DMS53 treated with DMSO at 0.1 percent for 48 hours (cell line): ENCODE measurements at regions not wholly inside any gene's neighbourhood (a gene's known extent, or its start where the extent isn't known, plus 50 kb on each side); places are given as distances from the start of the nearest gene placed in this dataset.

Experiments
- DNase-seq: peaks from one replicate; lab custom pipeline; 2025; ENCODE audit not compliant: unreplicated experiment; lab: John Stamatoyannopoulos, UW

DNA sequence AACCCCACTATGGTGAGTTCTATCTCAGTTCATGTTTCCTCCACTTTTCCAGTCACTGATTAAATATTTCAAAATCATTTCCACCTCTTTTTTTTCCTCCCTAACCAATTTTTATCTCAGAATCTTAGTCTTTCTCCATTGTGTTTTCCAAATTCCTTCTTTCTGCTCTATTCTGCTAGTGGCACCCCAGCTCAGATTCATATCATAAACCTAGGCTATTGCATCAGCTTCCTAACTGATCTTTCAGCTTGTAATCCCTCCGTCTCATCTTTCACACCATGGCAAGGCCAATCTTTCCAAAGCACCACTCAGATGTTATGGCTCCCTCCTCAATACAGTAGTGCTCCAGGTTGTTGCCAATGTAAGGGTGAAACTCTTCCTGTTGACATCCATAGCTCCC, 631.9 kb downstream of the PLPP3 start:
- DNase-seq: no peak

DNA sequence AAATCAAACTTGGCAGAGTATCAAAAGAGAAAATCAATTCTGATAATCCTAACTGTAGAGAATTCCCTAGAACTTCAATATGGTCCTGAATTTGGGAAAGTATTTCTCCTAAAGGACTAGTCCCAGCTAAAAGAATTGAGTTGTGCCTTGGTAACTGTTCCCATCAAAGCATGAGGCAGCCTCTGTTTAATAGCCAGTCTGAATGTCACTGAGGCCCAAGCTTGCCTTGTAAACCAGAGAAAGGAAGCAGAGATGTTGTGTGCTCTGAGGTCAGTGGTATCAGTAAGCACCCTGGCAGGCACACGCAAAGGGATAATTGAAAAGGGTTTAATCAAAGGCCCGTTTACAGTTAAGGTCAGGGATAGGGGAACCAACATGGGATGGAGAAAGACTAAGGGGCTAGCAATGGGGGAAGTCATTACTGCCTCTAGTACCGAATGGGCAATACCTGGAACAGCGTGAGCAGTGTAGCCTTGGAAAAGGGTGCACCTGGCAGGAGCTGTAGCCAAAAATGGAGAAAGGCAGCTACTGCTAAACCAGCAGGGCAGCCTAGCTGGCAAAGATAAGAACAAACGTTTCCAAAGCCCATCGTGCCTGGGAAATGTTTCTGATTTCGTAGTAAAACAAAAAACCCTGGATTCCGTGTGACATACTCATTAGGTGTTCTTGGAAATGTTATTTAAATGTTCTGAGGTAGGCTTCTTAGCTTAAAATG, 635.5 kb downstream of the PLPP3 start:
- no peak for DNase-seq

DNA sequence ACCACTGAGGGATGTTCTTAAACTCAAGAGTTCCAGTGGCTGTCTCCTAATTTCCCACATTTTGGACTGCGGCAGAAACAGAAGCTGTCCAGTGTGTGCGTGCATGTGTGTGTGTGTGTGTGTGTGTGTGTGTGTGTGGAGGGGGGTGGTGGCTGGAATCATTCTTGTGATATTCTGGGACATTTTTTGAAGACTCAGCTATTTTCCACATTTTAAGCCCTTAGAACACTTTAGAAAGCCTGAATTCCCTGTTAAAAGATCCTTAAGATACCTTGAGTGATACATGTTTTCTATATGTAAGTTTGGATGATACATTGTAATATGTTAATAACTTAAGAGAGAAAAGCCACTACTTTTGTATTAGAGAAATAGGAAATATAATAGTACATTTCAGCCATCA, 636.4 kb downstream of the PLPP3 start:
- DNase-seq: no peak

DNA sequence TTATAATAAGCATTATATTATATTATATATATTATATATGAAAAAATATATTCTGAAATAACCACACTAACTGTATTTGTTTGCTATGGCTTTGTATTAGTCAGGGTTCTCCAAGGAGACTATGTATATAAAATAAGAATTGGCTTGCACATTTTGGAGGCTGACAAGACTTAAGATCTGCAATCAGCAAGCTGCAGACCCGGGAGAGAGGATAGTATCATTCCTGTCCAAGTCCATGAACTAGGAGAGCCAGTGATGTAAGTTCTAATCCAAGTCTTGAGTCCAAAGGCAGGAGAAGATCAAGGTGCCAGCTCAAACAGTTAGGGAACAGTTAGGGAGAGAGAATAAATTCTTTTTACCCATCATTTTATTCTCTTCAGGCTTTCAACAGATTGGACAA, 639.5 kb downstream of the PLPP3 start:
- DNase-seq: no peak

DNA sequence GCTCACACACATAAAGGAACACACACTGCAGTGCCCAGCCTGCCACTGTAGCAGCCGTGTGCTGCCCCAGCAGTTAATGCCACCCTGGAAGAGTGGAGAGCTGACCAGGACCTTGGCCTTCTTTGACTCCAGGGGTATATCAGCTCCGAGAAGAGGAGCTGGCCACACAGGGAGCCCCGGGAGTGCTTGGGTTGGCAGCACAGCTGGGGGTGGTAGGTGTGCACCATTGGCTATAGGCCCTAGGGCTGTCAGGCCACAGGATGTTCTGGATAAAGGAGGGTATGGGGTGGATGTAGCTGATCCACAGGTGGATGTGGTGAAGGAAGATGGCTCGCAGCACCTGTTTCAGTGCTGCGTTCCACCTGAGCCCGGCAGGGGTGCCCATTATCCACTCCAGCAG, 640.5 kb downstream of the PLPP3 start:
- no peak for DNase-seq

DNA sequence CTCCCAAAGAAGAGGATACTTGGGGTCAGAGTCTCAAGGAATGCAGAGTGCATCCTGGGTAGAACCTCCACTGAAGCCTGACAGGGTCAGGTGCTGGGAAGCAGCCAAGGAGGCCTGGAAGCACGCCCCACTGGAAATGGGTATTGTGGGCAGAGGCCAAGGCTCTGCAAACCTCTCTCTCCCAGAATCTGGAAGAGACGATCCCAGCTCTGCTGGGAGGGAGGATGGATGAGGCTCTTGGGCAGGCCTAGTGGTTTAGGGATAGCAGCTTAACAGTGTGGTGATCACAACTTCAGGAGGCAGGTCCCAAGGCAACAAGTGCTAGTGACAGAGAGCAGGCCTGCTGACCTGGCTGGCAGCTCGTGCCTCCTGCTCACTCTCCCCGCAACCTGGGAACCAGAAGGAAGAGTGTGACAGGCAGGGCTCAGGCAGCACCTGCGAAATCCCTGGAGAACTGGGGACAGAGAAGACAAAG, 641.0 kb downstream of the PLPP3 start:
- no peak for DNase-seq

DNA sequence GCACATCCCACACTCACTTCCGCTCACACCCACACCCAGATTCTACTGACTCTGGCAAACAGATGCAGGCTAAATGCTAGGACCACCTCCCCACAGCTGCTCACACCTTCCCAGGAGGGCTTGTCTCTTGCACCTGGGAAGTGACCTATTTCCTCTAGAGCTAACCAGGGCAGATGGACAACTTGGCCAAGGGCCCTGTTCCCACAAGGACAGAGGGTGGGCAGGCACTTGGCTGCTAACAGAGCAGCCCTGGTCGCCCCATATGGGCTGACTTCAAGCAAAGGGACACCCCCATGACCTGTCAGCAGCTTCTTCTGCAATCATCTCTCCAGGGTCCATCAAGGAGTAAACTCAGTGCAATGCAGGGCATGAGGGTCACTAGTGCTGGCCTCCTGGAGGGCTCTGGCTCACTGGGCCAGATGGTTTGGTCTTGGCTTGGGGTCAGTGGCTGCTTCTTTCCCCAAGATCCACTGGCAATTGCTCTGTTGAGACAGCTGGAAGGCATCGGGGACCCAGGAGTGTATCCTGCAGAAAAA, 641.5 kb downstream of the PLPP3 start:
- no peak for DNase-seq

DNA sequence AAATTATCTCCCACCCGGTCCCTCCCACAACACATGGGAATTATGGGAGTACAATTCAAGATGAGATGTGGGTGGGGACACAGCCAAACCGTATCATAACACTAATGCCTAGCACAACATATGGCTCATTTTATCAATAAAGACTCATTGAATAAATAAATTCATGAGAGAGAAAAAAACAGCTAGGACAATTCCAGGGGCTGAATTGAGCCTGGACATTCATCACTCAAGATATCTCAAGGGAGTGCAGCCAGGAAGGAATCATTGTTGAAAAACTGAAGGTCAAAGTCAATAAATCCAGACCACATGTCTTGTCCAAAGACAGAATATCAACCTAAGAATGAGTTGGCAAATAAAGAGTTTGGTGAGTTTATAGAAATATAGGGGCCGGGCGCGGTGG, 644.1 kb downstream of the PLPP3 start:
- DNase-seq: no peak

DNA sequence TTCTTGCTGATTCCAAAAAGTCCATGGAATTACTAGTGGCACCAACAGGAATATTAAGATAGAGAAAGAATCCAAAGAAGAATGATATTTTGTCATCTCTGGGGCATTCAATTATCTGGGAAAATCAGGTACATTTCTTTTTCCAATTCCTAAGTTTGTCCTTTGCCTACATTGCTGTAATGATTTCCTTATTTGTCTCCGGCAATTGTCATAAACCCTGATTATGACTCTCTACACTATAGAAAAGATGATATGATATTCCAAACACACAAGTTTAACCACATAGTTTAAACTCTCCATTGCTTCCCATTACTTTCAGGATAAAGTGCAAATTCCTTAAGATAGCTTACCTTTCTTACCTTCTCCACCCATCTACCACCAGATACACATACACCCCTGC, 647.0 kb downstream of the PLPP3 start:
- DNase-seq: no peak

DNA sequence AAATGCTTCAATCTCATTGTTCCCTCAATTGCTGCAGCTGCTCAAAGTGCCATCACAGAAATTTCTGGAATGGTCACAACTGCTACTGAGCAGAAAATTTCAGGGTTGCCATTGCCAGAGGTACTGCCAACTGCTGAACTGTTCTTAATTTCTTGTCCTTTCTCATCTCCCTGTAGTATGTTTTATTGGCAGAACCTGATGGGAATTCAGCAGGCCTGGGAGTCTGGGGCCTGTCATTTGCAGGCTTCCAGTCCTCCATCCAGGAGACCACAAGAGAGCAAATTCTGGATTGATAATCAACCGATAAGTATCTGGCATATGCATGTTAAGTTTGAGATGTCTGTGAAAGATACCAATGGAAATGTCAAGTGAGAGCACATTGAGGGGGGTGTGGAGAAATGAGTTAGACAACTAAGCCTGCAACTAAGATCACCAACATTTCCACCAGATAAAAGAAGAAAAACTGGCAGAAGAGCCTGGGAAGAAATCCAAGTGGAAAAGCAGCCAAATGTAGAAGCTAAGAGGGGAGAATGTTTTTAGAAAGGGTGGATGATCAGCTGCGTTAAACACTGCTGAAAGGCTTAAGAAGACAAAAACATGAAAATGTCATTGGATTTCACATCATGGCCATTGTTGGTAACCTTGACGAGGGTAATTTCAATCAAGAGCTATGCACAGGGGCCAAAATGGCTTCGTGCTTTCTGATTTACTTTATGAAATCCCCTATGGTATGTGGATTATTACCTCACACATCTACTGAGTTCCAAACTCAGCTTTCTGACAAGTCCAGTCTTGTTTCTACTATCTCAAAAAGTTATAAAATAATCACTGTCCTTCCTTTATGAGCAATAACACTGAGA, 648.1 kb downstream of the PLPP3 start:
- DNase-seq: no peak

DNA sequence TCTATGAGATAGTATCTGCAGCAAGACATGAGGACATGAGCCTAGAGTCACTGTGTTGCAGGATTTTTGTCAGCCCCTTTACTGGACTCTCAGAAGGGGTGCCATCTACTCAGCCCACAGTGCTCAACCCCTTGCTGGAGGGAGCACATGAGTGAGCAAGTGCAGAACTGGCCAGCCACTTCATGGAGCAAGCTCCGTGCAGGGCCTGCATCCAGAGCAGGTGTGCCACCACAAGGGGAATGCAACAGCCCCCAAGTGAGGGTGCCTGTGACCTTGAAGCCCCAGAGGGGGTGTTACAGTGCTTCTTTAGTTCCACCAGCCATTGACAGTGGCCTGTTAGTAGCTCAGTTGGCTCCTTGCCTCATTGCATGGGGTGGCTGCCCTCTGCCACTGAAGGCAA, 649.7 kb downstream of the PLPP3 start:
- no peak for DNase-seq

DNA sequence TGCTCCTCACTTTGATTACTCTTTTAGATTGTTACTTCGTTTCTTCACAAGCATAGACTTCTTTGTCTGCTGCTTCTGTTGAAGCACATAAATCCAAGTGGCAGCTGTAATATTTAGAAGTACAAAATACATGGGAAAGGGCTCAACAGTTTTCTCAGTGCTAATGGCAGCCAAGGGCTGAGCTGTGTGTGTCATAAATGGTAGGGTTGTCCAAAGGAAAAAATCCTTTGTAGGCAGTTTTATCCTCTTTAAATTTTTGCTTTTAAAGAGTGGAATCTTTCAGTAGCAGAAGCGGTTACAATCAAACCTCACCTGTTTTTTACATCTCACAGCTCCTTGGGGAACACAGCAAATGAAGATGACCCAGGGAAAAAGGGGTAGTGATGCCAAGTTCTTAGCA, 650.8 kb downstream of the PLPP3 start:
- DNase-seq: no peak

DNA sequence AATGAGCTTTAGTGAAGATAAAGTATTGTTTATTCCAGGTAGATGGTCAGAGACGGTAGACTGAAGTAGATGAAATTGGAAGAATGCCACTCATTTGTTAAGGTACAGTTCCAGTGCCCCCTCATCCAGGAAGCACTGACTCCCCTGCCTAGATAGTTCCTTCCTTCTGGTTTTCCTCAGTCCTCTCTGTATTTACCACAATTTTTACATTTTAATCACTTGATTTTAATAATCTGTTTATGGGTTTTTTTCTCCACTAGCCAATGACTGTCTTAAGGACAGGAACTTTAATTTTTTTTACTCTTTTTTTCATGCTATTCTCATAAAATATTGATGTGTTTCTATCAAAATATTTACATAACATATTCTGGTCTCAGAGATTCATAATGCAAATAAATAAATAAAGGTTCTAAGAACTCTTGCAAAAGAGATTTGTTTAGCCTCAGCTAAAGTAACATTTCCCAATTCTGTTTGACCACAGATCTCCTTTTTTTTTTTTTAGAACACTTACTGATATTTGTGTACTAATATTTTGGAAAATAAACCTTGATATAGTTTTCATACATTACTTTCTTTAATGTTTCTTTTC, 651.6 kb downstream of the PLPP3 start:
- DNase-seq: no peak

DNA sequence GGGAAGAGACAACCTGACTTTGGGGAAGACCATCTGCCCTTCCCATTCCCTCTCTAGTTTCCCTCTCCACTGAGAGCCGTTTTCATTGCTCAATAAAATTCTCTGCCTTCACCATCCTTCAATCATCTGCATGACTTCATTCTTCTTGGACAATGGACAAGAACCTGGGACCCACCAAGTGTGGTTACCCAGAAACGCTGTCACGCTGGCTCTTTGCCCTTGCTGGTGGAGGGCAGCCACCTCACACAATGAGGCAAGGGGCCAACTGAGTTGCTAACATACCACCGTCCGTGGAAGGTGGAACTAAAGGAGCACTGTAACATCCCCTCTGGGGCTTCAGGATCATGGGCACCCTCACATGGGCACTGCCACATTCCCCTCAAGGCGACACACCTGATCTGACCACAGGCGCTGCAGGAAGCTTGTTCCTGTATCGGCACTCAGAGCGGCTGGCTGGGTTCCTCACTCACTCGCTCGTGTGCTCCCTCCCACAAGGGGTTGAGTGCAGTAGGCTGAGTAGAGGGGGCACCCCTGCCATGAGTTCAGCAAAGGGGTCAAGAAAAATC, 652.4 kb downstream of the PLPP3 start:
- no peak for DNase-seq

DNA sequence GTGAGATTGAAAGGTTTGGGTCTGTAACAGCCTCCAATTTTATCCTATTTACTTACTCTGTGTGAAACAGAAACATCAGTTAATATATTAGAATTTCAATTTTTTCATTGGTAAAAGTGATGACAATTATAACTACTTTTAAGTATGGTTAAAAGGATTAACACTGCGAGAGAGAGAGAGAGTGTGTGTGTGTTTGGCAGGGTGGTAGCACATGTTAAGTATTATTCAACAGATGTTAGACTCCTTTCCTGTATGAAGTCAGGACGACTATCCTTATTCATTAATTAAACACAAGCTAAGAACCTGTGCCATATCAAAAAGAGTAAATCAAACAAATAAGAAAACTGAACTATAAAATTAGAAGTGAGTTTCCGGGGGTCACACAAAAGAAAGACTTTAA, 662.5 kb downstream of the PLPP3 start:
- no peak for DNase-seq

DNA sequence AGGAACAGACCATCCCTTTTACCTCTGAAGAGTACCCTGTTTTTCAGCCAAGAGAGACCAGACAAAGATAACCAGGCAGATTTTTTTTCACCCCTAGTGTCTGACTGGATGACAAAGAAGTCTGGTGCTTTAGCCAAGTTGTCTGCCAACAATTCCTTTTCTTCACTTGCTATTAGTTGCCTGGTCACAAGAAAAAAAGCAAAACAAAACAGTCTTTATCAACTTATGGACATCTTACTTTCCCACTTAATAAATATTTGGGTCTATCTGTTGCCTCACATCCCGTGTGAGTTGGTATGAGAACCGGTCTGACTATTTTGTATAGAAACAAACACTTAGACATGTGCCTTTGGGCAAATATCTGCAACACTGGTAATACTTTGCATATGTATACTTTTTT, 662.9 kb downstream of the PLPP3 start:
- DNase-seq: no peak

DNA sequence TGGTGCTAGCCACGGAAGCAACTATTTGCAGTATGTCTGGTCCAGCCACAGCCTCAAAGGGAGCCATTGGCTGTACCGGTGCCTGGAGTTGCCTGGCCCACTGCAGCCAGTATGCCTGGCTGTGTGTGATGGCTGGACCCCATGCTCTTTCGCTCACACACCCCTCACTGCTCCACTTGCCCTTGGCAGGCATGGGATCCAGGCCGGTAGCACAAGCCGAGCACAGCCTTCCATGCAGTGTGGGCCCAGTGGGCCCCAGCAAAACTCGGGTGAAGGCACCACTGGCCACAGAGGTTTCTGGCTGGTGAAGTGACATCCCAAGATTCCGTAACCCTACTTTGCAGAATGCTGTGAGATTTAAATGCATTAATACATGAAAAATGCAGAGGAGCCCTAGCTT, 665.8 kb downstream of the PLPP3 start:
- DNase-seq: no peak

DNA sequence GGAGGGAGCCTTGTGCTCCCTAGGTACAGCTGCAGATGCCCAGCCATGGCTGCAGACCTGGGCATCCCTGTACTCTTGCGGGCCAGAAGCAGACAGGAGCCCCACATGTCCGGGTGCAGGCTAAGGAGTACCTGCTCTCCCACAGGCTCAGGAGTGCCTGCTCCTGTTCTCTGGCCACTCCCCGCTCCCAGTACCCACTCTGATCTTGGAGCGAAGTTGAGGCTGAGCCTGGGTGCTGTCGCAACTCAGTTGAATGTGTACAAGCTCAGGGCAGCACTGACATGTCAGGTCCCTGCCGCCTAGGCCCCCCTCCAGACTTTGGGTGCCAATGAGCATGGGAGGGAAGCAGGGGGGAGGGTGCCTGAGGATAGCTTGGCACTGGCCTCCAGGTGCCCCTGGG, 666.9 kb downstream of the PLPP3 start:
- no peak for DNase-seq

DNA sequence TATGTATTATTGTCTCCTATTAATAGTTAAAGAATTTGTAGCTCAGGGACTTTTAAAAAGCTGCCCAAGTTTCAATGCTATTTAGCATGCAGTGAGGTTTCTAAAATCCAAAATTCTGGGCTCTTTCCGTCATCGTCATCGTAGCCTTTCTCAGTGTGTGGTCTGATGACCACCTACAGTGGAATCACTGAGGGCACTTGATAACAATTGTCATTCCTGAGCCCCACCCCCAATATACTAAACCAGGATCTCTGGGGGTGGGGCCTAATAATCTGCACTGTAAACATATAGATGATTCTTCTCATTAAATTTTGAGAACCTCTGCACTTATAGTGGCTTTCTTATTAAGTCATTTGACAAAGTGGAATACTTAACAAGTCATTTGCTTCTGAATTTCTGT, 674.8 kb downstream of the PLPP3 start:
- no peak for DNase-seq

DNA sequence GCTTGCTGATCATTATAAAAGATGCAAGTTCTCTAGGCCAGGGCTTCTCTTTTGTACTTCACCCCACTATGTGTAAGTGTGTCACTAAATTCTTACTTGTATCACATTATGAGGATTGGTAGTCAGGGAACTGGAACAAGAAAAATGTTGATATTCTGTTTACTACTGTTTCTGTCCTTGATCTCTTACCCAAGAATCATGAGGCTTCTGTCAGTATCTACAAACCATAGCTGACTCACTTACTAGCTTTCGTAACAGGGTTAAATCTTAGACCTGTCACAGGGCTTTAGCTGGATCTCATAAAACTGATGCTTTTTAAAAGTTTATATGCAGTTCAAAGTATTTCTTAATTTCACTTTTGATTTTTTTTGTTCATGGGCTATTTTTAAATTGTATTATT, 681.2 kb downstream of the PLPP3 start:
- no peak for DNase-seq

DNA sequence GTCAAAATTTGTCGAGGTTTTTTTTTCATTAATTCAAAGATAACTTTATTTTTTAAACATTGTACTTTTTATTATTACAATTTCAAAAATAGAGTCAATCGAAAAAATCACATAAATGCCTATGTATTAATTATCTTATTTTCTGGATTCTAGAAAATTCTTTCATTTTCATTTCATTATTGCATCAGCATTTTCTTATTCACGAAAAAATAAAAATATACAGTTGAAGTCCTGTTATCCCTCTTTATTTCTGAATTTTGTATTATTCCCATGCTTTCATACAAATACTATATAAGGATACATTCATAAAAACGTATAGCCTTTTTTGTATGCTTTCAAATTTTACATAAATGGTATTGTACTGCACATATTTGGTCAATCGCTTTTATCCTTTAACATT, 681.0 kb upstream of the USP24 start:
- DNase-seq: no peak

DNA sequence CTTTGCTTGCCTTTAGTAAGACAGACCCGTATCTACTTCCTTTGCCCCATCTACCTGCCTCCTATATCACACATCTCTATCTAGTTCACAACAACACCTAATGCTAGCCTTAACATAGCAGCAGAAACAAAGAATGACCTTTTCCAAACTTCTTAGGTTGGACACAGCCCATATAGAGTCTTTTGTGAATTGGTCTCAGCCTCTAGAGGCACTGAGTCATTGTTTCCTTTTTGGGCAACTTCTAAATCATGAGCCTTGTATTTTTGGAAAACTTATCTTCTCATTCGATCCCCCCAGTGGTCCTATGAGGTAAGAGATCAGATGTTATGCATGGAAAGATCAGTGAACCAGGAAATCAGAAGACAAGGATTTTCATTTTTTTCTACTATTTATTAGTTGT, 679.4 kb upstream of the USP24 start:
- no peak for DNase-seq
